Fibroblast of lung (primary cell): ENCODE measurements at regions not wholly inside any gene's neighbourhood (a gene's known extent, or its start where the extent isn't known, plus 50 kb on each side); places are given as distances from the start of the nearest gene placed in this dataset.
"Not testable (repeated sequence)": the region's sequence is repeated elsewhere in the genome, so short reads cannot be mapped to it uniquely, and the experiment has no call there.

Experiments used
- EZH2 ChIP-seq: IDR thresholded peaks from 2 replicates; pipeline ENCODE4 v1.5.1; 2012; ENCODE audit warnings: low read length, control low read depth, mild to moderate bottlenecking; ENCODE audit errors: missing control alignments
- TF ChIP-seq, protein P1 (sequence below), 2 donors: IDR thresholded peaks in 1 of 2; conservative IDR thresholded peaks in 1 of 2; 1 replicate in 1 of 2; 2 replicates in 1 of 2; pipeline ENCODE4 v1.5.1; 2011 to 2012; ENCODE audit warnings: low read length in 2 of 2, control low read depth in 1 of 2, inconsistent platforms in 1 of 2, low read depth in 1 of 2, mild to moderate bottlenecking in 1 of 2

DNA sequence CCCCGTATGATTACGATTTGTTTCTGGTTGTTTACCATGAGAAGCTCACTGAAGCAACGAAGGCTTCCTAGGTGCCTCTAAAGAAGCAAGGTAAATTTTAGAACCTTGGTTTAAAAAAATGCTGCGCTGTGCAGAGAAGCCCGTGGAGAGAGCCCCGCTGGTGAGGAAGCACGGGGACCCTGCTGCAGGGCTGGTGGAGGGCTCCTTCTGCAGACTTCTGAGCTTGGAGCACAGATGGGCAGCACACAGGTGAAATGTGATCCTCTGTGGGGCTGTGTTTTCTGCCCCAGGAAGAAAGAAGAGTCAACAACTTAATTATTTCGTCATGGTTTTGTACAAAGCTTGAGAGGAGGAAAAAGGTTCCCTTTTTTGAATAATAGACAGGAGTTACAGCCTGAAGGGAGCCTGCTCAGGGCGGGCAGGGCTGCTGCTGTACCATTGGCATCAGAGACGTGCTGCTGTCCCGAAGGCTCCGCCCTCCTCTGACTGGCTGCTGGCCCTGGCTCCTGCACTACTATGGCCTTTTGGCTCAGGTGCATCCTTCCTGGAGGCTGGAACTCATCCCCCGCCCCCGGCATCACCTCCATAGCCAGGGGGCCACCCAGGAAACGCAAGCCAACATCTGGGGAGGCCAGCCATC lies 108.0 kb upstream of the PLGLB2 start:
- TF ChIP-seq, protein P1, sequence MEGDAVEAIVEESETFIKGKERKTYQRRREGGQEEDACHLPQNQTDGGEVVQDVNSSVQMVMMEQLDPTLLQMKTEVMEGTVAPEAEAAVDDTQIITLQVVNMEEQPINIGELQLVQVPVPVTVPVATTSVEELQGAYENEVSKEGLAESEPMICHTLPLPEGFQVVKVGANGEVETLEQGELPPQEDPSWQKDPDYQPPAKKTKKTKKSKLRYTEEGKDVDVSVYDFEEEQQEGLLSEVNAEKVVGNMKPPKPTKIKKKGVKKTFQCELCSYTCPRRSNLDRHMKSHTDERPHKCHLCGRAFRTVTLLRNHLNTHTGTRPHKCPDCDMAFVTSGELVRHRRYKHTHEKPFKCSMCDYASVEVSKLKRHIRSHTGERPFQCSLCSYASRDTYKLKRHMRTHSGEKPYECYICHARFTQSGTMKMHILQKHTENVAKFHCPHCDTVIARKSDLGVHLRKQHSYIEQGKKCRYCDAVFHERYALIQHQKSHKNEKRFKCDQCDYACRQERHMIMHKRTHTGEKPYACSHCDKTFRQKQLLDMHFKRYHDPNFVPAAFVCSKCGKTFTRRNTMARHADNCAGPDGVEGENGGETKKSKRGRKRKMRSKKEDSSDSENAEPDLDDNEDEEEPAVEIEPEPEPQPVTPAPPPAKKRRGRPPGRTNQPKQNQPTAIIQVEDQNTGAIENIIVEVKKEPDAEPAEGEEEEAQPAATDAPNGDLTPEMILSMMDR (conservative IDR thresholded peaks at IDR 0.05 in 1 of 2, IDR thresholded peaks at IDR 0.05 in 1 of 2; ENCODE audit: low read depth in 1 of 2, low read length in 2 of 2), result not testable (repeated sequence)
- TF ChIP-seq EZH2, result not testable (repeated sequence)
